Parathyroid adenoma (tissue), 2 donors: ENCODE measurements at regions not wholly inside any gene's neighbourhood (a gene's known extent, or its start where the extent isn't known, plus 50 kb on each side); places are given as distances from the start of the nearest gene placed in this dataset.

Experiments
- H2AFZ ChIP-seq: fragments of 300-600 bp; sonication (generic); one replicate; pipeline ENCODE4 v1.7.0; 2017; ENCODE audit warnings: antibody characterized with exemption, mild to moderate bottlenecking
- H3K27ac ChIP-seq: fragments of 300-600 bp; sonication (generic); one replicate; pipeline ENCODE4 v1.7.0; 2017
- H3K27me3 ChIP-seq: fragments of 300-600 bp; sonication (generic); one replicate; pipeline ENCODE4 v1.7.0; 2017; ENCODE audit warnings: low read length; ENCODE audit not compliant: control insufficient read depth, insufficient read depth
- H3K36me3 ChIP-seq: fragments of 300-600 bp; sonication (generic); one replicate; pipeline ENCODE4 v1.7.0; 2017; ENCODE audit warnings: low read length; ENCODE audit not compliant: control insufficient read depth, insufficient read depth
- H3K4me1 ChIP-seq: fragments of 300-600 bp; sonication (generic); one replicate; pipeline ENCODE4 v1.7.0; 2017; ENCODE audit warnings: control low read depth
- H3K4me2 ChIP-seq: fragments of 300-600 bp; sonication (generic); one replicate; pipeline ENCODE4 v1.7.0; 2017; ENCODE audit warnings: low read length
- H3K4me3 ChIP-seq: fragments of 300-600 bp; sonication (generic); one replicate; pipeline ENCODE4 v1.7.0; 2017; ENCODE audit warnings: low read depth, low read length
- H3K79me2 ChIP-seq: fragments of 300-600 bp; sonication (generic); one replicate; pipeline ENCODE4 v1.7.0; 2017; ENCODE audit warnings: control low read depth
- H3K9ac ChIP-seq: fragments of 300-600 bp; sonication (generic); one replicate; pipeline ENCODE4 v1.7.0; 2017; ENCODE audit warnings: mild to moderate bottlenecking
- H3K9me3 ChIP-seq: fragments of 300-600 bp; sonication (generic); one replicate; pipeline ENCODE4 v1.7.0; 2017; ENCODE audit warnings: low read length; ENCODE audit not compliant: control insufficient read depth
- TF ChIP-seq, protein P1 (sequence below): fragments of 300-600 bp; sonication (generic); IDR thresholded peaks from one replicate; pipeline ENCODE4 v1.7.0; 2017; ENCODE audit warnings: antibody characterized with exemption, mild to moderate bottlenecking
- donor health status: primary hyperparathyroidism.

DNA sequence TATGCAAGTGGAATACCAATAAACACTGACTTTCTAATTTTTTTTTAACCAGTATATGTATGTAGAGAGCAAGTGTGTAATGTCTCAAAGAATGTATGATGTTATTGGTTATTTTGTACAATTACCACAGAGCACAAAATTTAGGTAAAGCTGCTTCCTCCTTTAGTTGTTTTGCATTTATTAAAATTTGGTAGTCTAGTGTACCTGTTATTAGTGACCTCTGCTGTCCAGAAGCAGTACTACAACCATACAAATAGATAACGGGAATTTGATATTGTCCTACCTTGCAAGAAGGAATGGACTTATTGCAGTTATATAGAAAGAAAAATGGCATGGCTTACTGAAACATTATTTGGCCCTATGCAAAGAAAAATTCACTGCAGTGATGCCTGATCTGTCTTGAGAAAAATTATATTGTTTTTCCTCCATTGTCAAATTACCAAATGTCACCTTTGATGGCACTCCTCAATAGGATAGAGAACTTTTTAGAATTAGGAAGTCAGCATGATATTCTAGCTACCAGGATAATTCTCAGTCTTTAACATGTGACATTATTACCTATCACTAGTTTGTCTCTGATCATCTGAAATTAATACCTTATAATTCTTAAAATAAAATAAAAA lies 153.9 kb upstream of the RMST start:
- Histone ChIP-seq H3K4me3 (no peak overlapping the region), H3K27me3 (no peaks in the 10 kb centered on the region), H3K9me3 (no peaks in the 10 kb centered on the region), H2AFZ (no peak overlapping the region), H3K27ac (no peak overlapping the region), H3K9ac (no peak overlapping the region), H3K36me3 (no peaks in the 10 kb centered on the region), H3K4me2 (no peak overlapping the region), H3K79me2 (no peaks in the 10 kb centered on the region), H3K4me1 (no peaks in the 10 kb centered on the region)
- TF ChIP-seq, protein P1, sequence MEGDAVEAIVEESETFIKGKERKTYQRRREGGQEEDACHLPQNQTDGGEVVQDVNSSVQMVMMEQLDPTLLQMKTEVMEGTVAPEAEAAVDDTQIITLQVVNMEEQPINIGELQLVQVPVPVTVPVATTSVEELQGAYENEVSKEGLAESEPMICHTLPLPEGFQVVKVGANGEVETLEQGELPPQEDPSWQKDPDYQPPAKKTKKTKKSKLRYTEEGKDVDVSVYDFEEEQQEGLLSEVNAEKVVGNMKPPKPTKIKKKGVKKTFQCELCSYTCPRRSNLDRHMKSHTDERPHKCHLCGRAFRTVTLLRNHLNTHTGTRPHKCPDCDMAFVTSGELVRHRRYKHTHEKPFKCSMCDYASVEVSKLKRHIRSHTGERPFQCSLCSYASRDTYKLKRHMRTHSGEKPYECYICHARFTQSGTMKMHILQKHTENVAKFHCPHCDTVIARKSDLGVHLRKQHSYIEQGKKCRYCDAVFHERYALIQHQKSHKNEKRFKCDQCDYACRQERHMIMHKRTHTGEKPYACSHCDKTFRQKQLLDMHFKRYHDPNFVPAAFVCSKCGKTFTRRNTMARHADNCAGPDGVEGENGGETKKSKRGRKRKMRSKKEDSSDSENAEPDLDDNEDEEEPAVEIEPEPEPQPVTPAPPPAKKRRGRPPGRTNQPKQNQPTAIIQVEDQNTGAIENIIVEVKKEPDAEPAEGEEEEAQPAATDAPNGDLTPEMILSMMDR = peak; percentile 81

- no peaks in the 10 kb centered on the region for H3K4me1 ChIP-seq
- TF ChIP-seq, protein P1 = no peak
- H3K4me3 ChIP-seq = no peak overlapping the region
- no peak overlapping the region for H2AFZ ChIP-seq
- H3K27ac ChIP-seq = no peak overlapping the region
- H3K27me3 ChIP-seq = no peaks in the 10 kb centered on the region
- no peaks in the 10 kb centered on the region for H3K9me3 ChIP-seq
- no peaks in the 10 kb centered on the region for H3K36me3 ChIP-seq
- no peak overlapping the region for H3K9ac ChIP-seq
- H3K4me2 ChIP-seq = no peak overlapping the region
- no peaks in the 10 kb centered on the region for H3K79me2 ChIP-seq
Observed at GRCh38 chr12:97309921-97310320, 152.7 kb upstream of the RMST start.

DNA sequence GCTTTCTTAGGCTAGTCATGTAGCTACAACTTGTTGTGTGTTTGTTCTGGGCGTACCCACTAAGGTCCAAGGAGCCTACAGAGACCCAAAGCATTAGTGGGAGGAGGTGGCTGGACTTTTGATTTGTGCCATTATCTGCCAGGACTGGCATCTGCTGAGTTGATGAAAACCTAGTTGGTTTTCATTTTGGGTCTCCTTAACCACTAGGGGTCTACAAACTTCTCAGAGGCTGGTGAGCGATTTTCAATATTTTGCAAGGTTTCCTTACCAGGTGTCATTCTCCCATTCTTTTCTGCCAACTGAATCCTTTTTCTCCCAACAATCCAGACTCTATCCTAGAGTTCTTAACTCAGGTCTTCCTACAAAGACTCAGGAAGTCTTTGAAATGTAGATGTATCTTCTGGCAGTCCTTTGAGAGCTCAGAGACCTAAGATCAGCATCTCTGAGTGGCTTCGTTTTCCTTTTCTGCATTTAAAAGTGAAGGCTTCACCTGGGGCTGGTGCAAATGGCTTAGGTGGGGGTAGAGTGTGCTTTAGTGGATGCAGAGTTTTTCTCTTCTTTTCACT lies 150.0 kb upstream of the RMST start:
- Histone ChIP-seq H3K4me1 (no peaks in the 10 kb centered on the region), H3K4me2 (no peak overlapping the region), H3K9ac (no peak overlapping the region), H2AFZ (no peak overlapping the region), H3K79me2 (no peaks in the 10 kb centered on the region), H3K9me3 (no peaks in the 10 kb centered on the region), H3K27me3 (no peaks in the 10 kb centered on the region), H3K4me3 (no peak overlapping the region), H3K36me3 (no peaks in the 10 kb centered on the region), H3K27ac (no peak overlapping the region)
- TF ChIP-seq, protein P1 = no peak

GRCh38 chr12:97313471-97314190 lies 149.0 kb upstream of the RMST start:
- TF ChIP-seq, protein P1 = no peak
- H3K4me1 ChIP-seq = no peaks in the 10 kb centered on the region
- H3K4me3 ChIP-seq = no peak overlapping the region
- no peak overlapping the region for H2AFZ ChIP-seq
- H3K9me3 ChIP-seq = no peaks in the 10 kb centered on the region
- no peak overlapping the region for H3K27ac ChIP-seq
- no peaks in the 10 kb centered on the region for H3K27me3 ChIP-seq
- no peak overlapping the region for H3K9ac ChIP-seq
- no peaks in the 10 kb centered on the region for H3K36me3 ChIP-seq
- no peaks in the 10 kb centered on the region for H3K79me2 ChIP-seq
- no peak overlapping the region for H3K4me2 ChIP-seq
